ENCODE measurements at regions not wholly inside any gene's neighbourhood (a gene's known extent, or its start where the extent isn't known, plus 50 kb on each side); places are given as distances from the start of the nearest gene placed in this dataset.
A peak's percentile ranks its signal among the peaks of the same experiment; 100 is the strongest.

- no peak overlapping the region for H3K4me3 ChIP-seq (ENCODE audit: low read depth, low read length)
- peak; percentile 92 for DNase-seq (ENCODE audit: low read depth)
- in situ Hi-C loops (cut with HindIII; ENCODE audit: low sequenced_read_pairs) = no loop called here
- TF ChIP-seq CTCF (IDR thresholded peaks at IDR 0.05; ENCODE audit: low read depth, low read length, missing control alignments) = no peak
Observed at GRCh38 chr5:163585206-163585605, 79.8 kb downstream of the MAT2B start.

GRCh38 chr5:163586531-163586956 lies 81.1 kb downstream of the MAT2B start:
- TF ChIP-seq CTCF (IDR thresholded peaks at IDR 0.05; ENCODE audit: low read depth, low read length, missing control alignments) = no peak
- H3K4me3 ChIP-seq (ENCODE audit: low read depth, low read length) = no peak overlapping the region
- DNase-seq (ENCODE audit: low read depth) = peak; percentile 77
- in situ Hi-C loops (cut with HindIII; ENCODE audit: low sequenced_read_pairs) = no loop called here

GRCh38 chr5:163594951-163595350 lies 89.5 kb downstream of the MAT2B start:
- in situ Hi-C loops (cut with HindIII; ENCODE audit: low sequenced_read_pairs) = no loop called here
- no peak overlapping the region for H3K4me3 ChIP-seq (ENCODE audit: low read depth, low read length)
- no peak for DNase-seq (ENCODE audit: low read depth)
- TF ChIP-seq CTCF (IDR thresholded peaks at IDR 0.05; ENCODE audit: low read depth, low read length, missing control alignments) = no peak

- in situ Hi-C loops (cut with HindIII; ENCODE audit: low sequenced_read_pairs) = no loop called here
- DNase-seq (ENCODE audit: low read depth) = no peak
- no peak overlapping the region for H3K4me3 ChIP-seq (ENCODE audit: low read depth, low read length)
- TF ChIP-seq CTCF (IDR thresholded peaks at IDR 0.05; ENCODE audit: low read depth, low read length, missing control alignments) = no peak
Observed at GRCh38 chr5:163595932-163596607, 90.7 kb downstream of the MAT2B start.

GRCh38 chr5:163596608-163597315 lies 91.3 kb downstream of the MAT2B start:
- no peak overlapping the region for H3K4me3 ChIP-seq (ENCODE audit: low read depth, low read length)
- no peak for TF ChIP-seq CTCF (IDR thresholded peaks at IDR 0.05; ENCODE audit: low read depth, low read length, missing control alignments)
- in situ Hi-C loops (cut with HindIII; ENCODE audit: low sequenced_read_pairs) = no loop called here
- no peak for DNase-seq (ENCODE audit: low read depth)

- in situ Hi-C loops (cut with HindIII; ENCODE audit: low sequenced_read_pairs) = no loop called here
Observed at GRCh38 chr5:163604013-163604412, 98.6 kb downstream of the MAT2B start.

More at GRCh38 chr5:163604013-163604412, 98.6 kb downstream of the MAT2B start:
- no peak for DNase-seq (ENCODE audit: low read depth)
- H3K4me3 ChIP-seq (ENCODE audit: low read depth, low read length) = no peak overlapping the region
- TF ChIP-seq CTCF (IDR thresholded peaks at IDR 0.05; ENCODE audit: low read depth, low read length, missing control alignments) = no peak

Data from astrocyte of the cerebellum (primary cell).